Stimulated activated naive CD8-positive, alpha-beta T cell treated with anti-CD3 and anti-CD28 coated beads, Interleukin-15, Interleukin-2, amounts not matched to agents 100 ng/mL and 50 ng/mL, for 24 hours (primary cell): ENCODE measurements at regions not wholly inside any gene's neighbourhood (a gene's known extent, or its start where the extent isn't known, plus 50 kb on each side); places are given as distances from the start of the nearest gene placed in this dataset.

Experiments
- H3K27ac Mint-ChIP-seq: one replicate; pipeline ENCODE4 v1.8.0; 2021; ENCODE audit warnings: mild to moderate bottlenecking, mixed read lengths
- H3K27me3 Mint-ChIP-seq: one replicate; pipeline ENCODE4 v1.8.0; 2021; ENCODE audit warnings: mixed read lengths
- H3K36me3 Mint-ChIP-seq: one replicate; pipeline ENCODE4 v1.8.0; 2021; ENCODE audit warnings: low read depth, mixed read lengths
- H3K4me1 Mint-ChIP-seq: one replicate; pipeline ENCODE4 v1.8.0; 2021; ENCODE audit warnings: low read depth, mixed read lengths
- H3K4me3 Mint-ChIP-seq: one replicate; pipeline ENCODE4 v1.8.0; 2021; ENCODE audit warnings: mild to moderate bottlenecking, mixed read lengths
- H3K9me3 Mint-ChIP-seq: one replicate; pipeline ENCODE4 v1.8.0; 2021; ENCODE audit warnings: mixed read lengths

- Mint-ChIP-seq H3K9me3 (no peaks in the 10 kb centered on the region), H3K27ac (peak overlapping the region; percentile 36), H3K27me3 (no peaks in the 10 kb centered on the region), H3K4me3 (no peak overlapping the region), H3K4me1 (peaks cover 63% of the 10 kb centered on the region), H3K36me3 (no peaks in the 10 kb centered on the region)
These were observed 50.5 kb upstream of the TMED10 start for GRCh38 chr14:75226755-75227544.
